Limb (tissue), 2 donors: ENCODE measurements at regions not wholly inside any gene's neighbourhood (a gene's known extent, or its start where the extent isn't known, plus 50 kb on each side); places are given as distances from the start of the nearest gene placed in this dataset.

Experiments used
- DNase-seq, 2 donors: peaks; one replicate each; pipeline ENCODE4 v3.0.0-alpha.2; 2016; ENCODE audit errors: extremely low spot score in 2 of 2

- DNase-seq, result no peak
These were observed 73.2 kb downstream of the GPR37 start for GRCh38 chr7:124692425-124692824.

DNA sequence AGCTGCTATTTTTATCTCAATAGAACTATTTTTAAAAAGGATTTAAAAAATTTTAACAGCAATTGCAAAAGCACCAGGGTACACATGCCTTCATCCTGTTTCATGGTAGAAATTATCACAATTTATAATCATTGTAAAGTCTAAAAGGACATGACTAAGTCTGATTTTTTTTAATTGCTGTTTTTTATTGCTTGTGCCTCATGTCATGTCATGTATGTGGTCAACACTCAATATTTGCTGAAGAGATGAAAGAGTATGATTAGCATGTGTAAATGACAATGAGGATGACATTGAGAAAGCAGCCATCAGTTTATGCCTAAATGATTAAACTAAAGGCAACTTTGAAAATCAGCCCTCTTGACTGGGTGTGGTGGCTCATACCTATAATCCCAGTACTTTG is 74.8 kb downstream of the GPR37 start:
- DNase-seq, result no peak

DNA sequence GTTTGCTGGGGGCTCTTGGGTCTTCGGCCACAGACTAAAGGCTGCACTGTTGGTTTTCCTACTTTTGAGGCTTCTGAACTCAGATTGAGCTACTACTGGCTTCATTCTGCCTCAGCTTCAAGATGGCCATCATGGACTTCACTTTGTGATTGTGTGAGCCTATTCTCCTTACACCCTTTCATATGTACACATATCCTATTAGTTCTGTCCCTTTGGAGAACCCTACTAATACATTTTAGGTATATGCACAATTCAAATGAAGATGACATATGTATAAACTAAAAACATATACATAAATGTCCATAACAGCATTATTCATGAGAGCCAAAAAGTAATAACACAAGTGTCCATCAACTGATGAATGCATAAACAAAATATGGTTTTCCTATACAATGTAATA is 75.7 kb downstream of the GPR37 start:
- DNase-seq, result no peak

DNA sequence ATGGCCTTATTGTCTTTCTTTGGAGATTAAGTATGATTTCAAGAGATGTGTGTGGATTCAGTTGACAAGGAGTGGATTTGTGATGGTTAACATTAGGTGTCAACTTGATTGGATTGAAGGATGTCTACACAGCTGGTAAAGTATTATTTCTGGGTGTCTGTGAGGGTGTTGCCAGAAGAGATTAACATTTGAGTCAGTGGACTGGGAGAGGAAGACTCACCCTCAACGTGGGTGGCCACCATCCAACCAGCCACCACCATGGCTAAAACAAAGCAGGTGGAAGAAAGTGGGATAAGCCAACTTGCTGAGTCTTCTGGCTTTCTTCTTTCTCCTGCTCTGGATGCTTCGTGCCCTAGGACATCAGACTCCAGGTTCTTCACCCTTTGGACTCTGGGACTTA is 76.1 kb downstream of the GPR37 start:
- no peak for DNase-seq

DNA sequence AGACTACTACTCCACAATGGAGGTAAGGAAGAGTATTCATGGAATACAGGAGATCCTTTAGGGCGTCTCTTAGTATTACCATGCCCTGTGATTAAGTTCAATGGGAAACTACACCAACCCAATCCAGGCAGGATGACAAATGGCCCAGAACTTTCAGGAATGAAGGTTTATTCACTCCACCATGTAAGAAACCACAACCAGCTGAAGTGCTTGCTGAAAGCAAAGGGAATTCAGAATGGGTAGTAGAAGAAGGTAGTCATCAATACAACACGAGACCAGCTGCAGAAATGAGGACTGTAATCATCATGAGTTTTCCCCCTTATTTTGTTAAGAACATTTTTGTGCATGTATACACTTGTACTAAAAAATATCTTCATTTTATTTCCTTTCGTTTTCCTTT is 76.6 kb downstream of the GPR37 start:
- no peak for DNase-seq

- DNase-seq, result no peak
These were observed 78.9 kb downstream of the GPR37 start for GRCh38 chr7:124686543-124687171.

- no peak for DNase-seq
These were observed 83.6 kb downstream of the GPR37 start for GRCh38 chr7:124681946-124682345.

GRCh38 chr7:124680304-124680703 is 85.3 kb downstream of the GPR37 start:
- no peak for DNase-seq

- no peak for DNase-seq
These were observed 85.9 kb downstream of the GPR37 start for GRCh38 chr7:124679586-124680225.

DNA sequence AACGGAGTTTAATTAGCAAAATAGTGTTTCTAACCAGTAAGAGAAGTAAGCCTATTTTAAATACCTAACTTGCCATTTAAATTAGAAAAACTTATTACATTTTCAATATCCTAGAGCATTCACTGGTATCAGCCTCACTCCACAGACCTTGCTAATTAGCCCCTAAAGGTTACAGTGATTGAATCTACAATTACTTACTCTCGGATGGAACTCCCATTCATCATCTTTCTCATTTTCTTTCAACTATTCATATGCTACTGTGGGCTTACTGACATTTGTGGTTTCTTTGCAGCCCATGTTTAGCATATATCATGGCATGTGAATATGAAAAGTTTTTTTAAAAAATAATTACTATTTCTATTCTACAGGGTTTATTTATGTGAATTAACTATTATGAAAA is 86.4 kb downstream of the GPR37 start:
- DNase-seq, result no peak

GRCh38 chr7:124674451-124674850 is 91.1 kb downstream of the GPR37 start:
- DNase-seq, result no peak

DNA sequence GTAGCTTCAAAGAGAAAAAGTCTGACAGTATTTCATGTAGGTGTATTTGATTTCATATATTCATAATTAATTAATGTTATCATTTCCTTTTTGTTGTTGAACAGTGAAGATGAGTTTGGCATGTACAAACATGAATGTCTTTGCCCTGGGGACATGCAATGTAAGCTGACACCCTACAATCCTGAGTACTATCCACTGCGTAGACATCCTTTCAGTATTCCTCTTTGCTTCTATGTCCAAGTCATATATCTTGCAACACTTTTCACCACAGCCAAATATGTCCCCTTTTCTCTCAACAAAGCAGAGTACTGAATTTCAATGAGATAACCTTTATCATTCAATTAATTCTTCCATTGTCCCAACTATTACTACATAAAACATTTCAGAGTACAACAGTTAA is 93.6 kb downstream of the GPR37 start:
- DNase-seq, result no peak

- DNase-seq, result no peak
These were observed 98.1 kb downstream of the GPR37 start for GRCh38 chr7:124667312-124668153.

GRCh38 chr7:124662937-124663336 is 102.7 kb downstream of the GPR37 start:
- DNase-seq, result no peak

DNA sequence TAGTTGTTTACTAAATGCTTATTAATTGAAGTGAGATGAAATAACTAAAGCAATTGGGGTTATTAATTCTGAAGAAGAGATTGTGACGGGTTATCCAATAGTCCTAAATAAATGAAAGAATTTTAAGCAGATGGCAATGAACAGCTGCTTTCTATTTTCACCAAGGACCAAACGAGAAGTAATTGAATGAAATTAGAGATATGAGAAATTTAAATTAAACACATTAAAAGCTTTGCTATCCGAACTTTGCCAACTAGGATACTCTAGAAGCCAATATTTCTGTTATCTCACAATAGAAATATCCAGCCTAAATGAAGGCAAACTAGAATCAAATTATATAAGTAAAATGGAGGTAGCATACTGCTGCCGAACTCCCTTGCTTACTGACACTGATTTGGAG is 103.2 kb downstream of the GPR37 start:
- DNase-seq, result no peak

DNA sequence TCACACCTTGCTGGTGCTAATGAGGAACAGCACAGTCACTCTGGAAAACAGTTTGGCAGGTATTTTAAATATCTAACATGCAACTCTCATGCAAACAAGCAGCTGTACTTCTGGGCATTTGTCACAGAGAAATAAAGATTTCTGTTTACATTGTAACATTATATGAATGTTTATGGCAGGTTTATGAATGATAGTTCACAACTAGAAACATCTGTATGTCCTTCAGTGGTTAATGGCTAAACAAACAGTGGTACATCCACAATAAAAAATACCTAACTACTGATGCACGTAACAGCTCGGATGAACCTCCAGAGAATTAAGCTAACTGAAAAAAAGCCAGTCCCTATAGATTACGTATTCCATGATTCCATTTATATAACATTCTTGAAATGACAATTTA is 109.6 kb downstream of the GPR37 start:
- no peak for DNase-seq

DNA sequence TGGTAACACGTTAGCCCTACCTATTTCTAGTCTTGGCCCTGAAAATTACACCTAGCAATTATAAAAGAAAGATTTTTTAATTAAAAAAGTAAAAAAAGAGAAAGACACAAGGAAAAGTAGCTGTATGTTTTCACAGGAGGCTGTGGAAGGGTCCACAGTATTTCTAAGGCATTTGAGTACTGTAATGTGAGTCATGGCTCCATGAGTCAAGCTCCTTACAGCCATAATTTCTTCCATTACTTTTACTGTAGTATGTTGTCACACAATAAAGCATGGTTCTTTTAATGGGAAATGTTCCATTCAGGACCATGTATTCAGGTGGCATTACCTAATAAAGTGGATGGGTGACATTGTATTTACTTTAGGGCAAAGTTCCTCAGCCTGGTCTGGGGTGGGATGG is 113.4 kb downstream of the GPR37 start:
- no peak for DNase-seq

DNA sequence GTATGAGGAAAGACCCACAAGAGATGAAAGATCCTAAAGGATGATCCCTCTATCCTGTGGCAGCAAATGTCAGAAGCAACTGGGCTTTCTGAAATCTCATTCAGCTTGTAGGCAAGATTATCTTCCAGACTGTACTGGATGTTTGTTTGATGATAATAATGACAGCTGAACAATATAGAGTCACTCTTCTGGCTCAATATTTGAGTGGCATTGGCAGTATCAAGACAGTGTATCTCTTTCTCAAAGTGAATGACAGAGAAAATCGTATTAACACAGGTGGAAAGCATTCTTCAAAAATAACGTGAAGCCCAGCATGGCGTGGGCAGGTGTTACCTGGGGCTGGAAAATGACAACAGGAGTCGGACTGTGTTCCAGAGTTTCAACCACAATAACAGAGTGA is 114.5 kb downstream of the GPR37 start:
- DNase-seq, result no peak

DNA sequence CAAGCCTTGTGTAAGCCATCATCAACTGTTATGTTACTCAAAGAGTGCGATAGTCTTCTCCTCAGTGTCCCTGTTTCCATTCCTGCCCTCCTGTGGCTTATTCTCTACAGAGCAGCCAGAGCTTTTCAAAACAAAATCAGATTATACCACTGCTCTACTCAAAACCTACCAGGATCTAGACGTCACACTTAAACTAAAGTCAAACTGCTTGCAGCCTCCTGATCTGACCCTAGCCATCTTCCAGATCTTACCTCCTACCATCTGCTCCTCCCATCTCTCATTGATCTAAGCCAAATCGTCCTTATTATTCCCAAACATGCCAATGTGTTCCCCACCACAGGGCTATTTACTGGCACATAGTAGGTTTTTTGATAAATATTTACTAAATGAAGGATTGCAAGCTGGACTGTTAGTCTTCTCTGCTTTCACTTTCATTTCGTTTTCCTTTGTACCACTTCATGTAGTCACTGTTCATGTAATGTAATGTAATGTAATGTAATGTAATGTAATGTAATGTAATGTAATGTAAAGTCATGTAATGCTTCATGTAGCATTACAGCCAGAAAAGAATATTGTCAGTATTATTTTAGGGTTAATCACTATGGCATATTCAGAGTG is 116.1 kb downstream of the GPR37 start:
- no peak for DNase-seq

DNA sequence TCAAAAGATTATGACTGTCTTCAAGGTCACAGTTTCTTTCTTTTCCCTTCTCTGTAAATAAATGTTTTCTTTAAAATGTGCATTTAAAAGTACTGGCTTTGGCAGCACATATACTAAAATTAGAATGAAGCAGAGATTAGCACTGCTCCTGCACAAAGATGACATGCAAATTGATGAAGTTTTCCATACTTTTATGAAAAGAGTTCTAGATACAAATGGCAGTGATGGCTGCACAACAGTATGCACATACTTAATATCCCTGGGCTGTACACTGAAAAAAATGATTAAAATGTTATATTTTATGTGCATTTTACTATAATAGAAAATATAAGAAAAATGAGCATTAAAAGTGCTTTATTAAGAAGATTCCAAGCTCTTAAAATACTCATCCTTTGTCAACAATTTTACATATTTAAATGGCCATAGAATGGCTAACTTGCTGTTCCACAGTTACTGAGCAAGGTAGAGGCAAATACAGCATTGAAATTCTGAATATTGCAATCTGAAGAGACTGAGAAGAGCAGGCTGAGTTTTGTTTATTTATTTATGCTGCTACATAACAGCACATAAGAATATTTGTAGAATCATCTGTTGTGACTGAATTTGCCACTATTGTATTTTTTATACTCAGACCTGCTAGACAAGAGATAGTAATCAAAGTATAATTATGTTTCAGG is 117.8 kb downstream of the GPR37 start:
- no peak for DNase-seq

DNA sequence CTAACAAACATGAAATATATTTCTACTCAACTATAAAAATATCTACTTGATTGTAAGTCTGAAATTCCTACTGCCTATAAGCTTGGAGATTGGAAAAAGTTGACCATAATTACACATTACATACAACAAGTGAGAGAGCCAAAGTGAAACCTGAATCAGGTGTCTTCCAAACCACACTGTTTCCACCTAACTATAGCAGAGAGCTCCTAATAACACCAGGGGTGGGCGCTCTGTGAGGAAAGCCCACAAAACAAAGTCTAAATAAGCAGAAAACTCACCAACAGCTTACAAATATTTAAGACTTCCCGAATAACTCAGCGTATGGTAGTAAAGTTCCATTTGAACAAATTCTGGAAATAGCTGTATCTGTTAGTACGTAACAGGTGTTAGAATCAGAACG is 119.9 kb downstream of the GPR37 start:
- no peak for DNase-seq

DNA sequence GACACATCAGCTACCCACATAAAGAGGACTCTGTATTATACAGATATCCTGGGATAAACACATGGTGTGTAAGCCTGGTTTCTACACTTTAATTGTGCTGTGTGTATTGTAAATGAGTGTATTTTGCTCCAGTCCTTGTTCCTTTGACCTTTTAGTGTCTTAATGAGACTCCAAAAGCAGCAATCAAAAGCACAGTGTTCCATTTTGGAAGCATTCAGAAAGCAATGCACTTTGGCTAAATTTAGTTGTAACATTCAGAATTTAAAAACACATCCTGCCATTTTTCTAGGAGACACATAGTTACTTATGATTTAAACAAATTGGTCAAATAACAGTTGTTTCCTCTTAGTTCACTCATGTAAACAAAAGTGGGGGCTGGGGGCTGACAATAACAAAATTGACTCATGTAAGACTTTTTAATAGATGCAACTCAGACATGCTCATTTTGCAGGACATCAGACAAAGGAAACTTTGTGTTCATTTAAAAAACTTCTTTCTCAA is 122.2 kb downstream of the GPR37 start:
- no peak for DNase-seq
